Glutamatergic neuron (in vitro differentiated cells): ENCODE measurements at regions not wholly inside any gene's neighbourhood (a gene's known extent, or its start where the extent isn't known, plus 50 kb on each side); places are given as distances from the start of the nearest gene placed in this dataset.

Experiments used
- DNase-seq: peaks from one replicate; pipeline ENCODE4 v3.0.0; 2022
- H3K27ac Mint-ChIP-seq: one replicate; pipeline ENCODE4 v1.8.0; 2020; ENCODE audit warnings: mild to moderate bottlenecking, mixed read lengths, inconsistent platforms; ENCODE audit not compliant: unreplicated experiment
- H3K27me3 Mint-ChIP-seq: one replicate; pipeline ENCODE4 v1.8.0; 2020; ENCODE audit warnings: mild to moderate bottlenecking, moderate library complexity, mixed read lengths, inconsistent platforms; ENCODE audit not compliant: unreplicated experiment
- H3K36me3 Mint-ChIP-seq: one replicate; pipeline ENCODE4 v1.8.0; 2020; ENCODE audit warnings: mild to moderate bottlenecking, mixed read lengths, inconsistent platforms; ENCODE audit not compliant: unreplicated experiment
- H3K4me1 Mint-ChIP-seq: one replicate; pipeline ENCODE4 v1.8.0; 2020; ENCODE audit warnings: mild to moderate bottlenecking, low read depth, mixed read lengths, inconsistent platforms; ENCODE audit not compliant: unreplicated experiment
- H3K4me3 Mint-ChIP-seq: one replicate; pipeline ENCODE4 v1.8.0; 2020; ENCODE audit warnings: mild to moderate bottlenecking, mixed read lengths, inconsistent platforms; ENCODE audit not compliant: unreplicated experiment
- H3K9me3 Mint-ChIP-seq: one replicate; pipeline ENCODE4 v1.8.0; 2020; ENCODE audit warnings: mild to moderate bottlenecking, moderate library complexity, mixed read lengths, inconsistent platforms; ENCODE audit not compliant: unreplicated experiment
- TF ChIP-seq, protein P1 (sequence below): fragments of 200-600 bp; sonication (generic); IDR thresholded peaks from one replicate; pipeline ENCODE4 v1.5.0; 2021; ENCODE audit not compliant: partially characterized antibody, unreplicated experiment

DNA sequence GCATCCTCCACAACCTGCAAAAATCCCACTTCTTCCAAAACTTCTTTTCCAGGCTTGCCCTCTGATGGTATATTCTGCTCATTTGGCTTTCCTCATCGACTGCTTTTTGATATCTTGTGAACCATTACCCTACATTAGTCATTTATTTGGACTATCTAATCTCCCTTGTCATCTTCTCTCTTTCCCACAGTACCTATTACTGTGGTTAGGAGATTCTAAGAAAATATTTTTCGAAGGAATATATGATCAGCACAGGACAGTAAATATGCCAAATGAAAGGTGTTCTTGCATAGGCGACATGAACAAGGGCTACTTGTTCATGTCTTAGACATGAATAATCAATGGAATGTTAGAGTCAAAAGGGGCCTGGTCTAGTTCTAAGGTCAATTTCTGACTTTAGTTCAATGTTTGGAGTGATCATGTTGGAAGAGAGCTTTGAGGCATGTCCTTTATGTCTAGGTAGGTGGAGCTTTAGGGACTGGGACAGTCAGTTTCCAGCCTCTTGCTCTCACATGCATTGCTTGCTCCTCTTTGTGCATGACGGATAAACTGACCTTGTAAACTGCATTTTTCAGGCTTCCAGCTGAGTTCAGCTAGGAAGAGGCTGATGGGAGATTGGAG is 243.4 kb upstream of the RPS23 start:
- Mint-ChIP-seq H3K36me3 (no peaks in the 10 kb centered on the region), H3K4me3 (no peak overlapping the region), H3K27me3 (no peaks in the 10 kb centered on the region), H3K9me3 (no peaks in the 10 kb centered on the region), H3K4me1 (peaks cover 2% of the 10 kb centered on the region), H3K27ac (no peak overlapping the region)
- DNase-seq = no peak
- TF ChIP-seq, protein P1, sequence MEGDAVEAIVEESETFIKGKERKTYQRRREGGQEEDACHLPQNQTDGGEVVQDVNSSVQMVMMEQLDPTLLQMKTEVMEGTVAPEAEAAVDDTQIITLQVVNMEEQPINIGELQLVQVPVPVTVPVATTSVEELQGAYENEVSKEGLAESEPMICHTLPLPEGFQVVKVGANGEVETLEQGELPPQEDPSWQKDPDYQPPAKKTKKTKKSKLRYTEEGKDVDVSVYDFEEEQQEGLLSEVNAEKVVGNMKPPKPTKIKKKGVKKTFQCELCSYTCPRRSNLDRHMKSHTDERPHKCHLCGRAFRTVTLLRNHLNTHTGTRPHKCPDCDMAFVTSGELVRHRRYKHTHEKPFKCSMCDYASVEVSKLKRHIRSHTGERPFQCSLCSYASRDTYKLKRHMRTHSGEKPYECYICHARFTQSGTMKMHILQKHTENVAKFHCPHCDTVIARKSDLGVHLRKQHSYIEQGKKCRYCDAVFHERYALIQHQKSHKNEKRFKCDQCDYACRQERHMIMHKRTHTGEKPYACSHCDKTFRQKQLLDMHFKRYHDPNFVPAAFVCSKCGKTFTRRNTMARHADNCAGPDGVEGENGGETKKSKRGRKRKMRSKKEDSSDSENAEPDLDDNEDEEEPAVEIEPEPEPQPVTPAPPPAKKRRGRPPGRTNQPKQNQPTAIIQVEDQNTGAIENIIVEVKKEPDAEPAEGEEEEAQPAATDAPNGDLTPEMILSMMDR = no peak

DNA sequence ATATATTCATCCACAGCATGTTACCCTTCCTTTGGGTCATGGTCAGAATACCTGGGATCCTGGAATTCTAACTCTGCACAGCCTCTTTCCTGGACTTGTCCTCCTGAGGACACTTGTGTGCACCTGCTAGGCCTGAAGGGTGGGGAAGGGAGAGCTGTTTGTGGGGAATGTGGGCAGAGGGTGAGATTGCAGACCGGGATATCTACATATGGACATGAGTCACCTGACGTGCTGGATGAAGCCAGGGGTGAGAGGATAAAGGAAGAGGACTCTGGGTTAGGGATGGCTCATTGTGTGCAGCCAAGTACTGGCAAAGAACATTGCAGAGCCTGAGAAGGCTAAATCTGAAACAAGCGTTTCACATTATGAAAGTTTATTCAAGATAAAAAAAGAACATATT is 241.4 kb upstream of the RPS23 start:
- H3K27ac Mint-ChIP-seq = no peak overlapping the region
- H3K36me3 Mint-ChIP-seq = no peaks in the 10 kb centered on the region
- H3K27me3 Mint-ChIP-seq = no peaks in the 10 kb centered on the region
- H3K9me3 Mint-ChIP-seq = no peaks in the 10 kb centered on the region
- TF ChIP-seq, protein P1 = no peak
- no peak for DNase-seq
- no peak overlapping the region for H3K4me3 Mint-ChIP-seq
- H3K4me1 Mint-ChIP-seq = no peaks in the 10 kb centered on the region

DNA sequence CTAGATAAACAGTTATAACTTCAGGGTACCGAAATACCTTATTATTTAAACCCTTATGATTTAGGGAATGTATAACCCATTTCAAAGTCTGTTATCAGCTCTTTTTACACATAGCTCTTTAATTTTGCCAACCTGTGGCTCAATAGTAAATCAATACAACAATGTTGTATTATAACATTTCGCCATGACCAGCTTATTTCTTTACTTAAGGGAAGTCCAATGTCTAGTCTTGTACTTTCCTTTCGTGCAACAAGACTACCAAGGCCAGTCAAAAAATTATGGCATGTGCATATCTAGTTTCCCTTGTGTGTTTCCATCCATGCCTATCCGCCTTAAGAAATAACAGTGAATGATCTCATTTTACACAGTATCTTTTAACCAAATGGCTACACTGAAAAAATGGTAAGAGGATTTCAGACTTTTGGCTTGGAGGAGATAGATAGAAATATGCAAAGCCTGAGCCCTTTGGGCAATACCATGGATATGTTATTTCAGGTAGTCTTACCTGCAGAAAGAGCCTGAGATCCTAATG is 239.5 kb upstream of the RPS23 start:
- no peak overlapping the region for H3K27ac Mint-ChIP-seq
- DNase-seq = no peak

DNA sequence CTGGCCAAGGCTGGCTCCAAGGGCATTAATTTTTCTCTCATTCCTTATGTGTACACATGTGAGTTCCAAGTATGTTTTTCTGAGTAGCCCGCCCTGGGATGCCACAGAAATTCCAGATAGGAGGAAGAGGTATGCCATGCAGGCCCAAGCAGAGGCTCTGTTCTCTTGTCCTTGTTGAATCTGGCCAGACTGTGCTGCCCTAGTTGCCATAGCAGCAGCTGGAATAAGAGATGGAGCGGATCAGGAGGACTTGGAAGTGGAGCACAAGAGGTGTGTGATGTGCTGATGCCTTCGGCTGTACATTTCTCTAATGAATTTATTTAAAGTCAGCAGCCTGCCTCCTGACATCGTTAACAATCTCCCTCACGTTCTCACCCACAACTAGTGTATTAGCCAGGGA is 235.6 kb upstream of the RPS23 start:
- Mint-ChIP-seq H3K4me1 (no peaks in the 10 kb centered on the region), H3K36me3 (no peaks in the 10 kb centered on the region), H3K9me3 (no peaks in the 10 kb centered on the region), H3K27me3 (no peaks in the 10 kb centered on the region), H3K27ac (no peak overlapping the region), H3K4me3 (no peak overlapping the region)
- TF ChIP-seq, protein P1 = no peak
- DNase-seq = peak; percentile 15

More for the DNA sequence above, 239.5 kb upstream of the RPS23 start:
- Mint-ChIP-seq H3K4me3 (no peak overlapping the region), H3K27me3 (no peaks in the 10 kb centered on the region), H3K9me3 (no peaks in the 10 kb centered on the region), H3K36me3 (no peaks in the 10 kb centered on the region), H3K4me1 (no peaks in the 10 kb centered on the region)
- TF ChIP-seq, protein P1 = no peak

DNA sequence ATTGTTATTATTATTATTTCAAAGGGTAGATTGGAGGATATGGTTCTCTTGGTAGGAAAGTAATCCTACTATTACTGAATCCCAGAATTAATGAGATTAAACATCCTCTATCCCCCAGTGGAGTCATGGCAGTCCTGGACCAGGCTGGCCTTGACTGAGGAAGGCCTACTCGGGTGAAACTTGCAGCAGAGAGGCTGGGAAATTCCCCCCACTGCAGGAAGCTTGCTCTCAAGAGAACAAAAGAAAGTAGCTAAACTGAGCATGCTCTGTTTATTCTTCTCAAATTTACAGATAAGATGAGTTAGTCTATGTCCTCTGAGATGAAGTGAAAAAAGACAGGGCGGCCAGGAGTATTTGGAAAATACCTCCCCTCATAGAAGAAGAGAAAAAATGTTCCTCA is 233.9 kb upstream of the RPS23 start:
- no peak for DNase-seq
- Mint-ChIP-seq H3K4me1 (no peaks in the 10 kb centered on the region), H3K27me3 (no peaks in the 10 kb centered on the region), H3K4me3 (no peak overlapping the region), H3K9me3 (no peaks in the 10 kb centered on the region), H3K27ac (no peak overlapping the region), H3K36me3 (peaks cover 4% of the 10 kb centered on the region)
- TF ChIP-seq, protein P1 = no peak
